ENCODE measurements at regions not wholly inside any gene's neighbourhood (a gene's known extent, or its start where the extent isn't known, plus 50 kb on each side); places are given as distances from the start of the nearest gene placed in this dataset.
A peak's percentile ranks its signal among the peaks of the same experiment; 100 is the strongest.

DNA sequence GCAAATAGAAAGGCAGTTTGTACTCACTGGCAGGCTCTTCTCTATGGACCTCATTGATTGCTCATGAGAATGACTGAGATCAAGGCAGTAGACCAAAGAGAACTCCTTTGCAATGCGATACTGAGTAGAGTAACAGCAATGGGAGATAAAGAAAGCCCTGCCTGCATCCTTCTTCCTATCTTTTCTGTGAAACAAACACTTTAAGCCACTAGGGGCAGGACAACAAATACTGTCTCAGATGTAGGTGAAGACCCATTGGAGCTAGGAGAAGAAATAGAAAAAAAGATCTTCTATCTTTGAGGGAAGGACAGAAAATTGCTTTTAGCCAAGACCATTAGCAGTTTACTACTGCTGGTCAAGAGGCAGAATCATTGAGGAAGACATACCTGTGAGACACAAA, 117.6 kb upstream of the IGSF10 start:
- no peak for TF ChIP-seq POLR2A (IDR thresholded peaks at IDR 0.05)
- TF ChIP-seq, protein P1, sequence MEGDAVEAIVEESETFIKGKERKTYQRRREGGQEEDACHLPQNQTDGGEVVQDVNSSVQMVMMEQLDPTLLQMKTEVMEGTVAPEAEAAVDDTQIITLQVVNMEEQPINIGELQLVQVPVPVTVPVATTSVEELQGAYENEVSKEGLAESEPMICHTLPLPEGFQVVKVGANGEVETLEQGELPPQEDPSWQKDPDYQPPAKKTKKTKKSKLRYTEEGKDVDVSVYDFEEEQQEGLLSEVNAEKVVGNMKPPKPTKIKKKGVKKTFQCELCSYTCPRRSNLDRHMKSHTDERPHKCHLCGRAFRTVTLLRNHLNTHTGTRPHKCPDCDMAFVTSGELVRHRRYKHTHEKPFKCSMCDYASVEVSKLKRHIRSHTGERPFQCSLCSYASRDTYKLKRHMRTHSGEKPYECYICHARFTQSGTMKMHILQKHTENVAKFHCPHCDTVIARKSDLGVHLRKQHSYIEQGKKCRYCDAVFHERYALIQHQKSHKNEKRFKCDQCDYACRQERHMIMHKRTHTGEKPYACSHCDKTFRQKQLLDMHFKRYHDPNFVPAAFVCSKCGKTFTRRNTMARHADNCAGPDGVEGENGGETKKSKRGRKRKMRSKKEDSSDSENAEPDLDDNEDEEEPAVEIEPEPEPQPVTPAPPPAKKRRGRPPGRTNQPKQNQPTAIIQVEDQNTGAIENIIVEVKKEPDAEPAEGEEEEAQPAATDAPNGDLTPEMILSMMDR (IDR thresholded peaks at IDR 0.05) = peak in 1 of 12 donors; percentile 10
